GM12891 (cell line): ENCODE measurements at regions not wholly inside any gene's neighbourhood (a gene's known extent, or its start where the extent isn't known, plus 50 kb on each side); places are given as distances from the start of the nearest gene placed in this dataset.

Experiments used
- DNase-seq: peaks from one replicate; pipeline ENCODE4 v3.0.0; 2011; ENCODE audit warnings: low spot score; ENCODE audit not compliant: insufficient read length
- FAIRE-seq: peaks from 2 replicates; lab custom pipeline; 2011; peaks lifted over from hg19 to GRCh38; lab: Jason Lieb, UNC
- PAX5 ChIP-seq: IDR thresholded peaks from 2 replicates; pipeline ENCODE4 v1.6.1; 2011; ENCODE audit warnings: low read length, moderate library complexity, mild to moderate bottlenecking; ENCODE audit not compliant: insufficient read depth, severe bottlenecking
- POLR2A ChIP-seq: IDR thresholded peaks from 2 replicates; pipeline ENCODE4 v1.6.1; 2011; ENCODE audit warnings: low read depth, low read length, control low read depth
- POLR2AphosphoS5 ChIP-seq: IDR thresholded peaks from 2 replicates; pipeline ENCODE4 v1.6.1; 2011; ENCODE audit warnings: low read depth, low read length, control low read depth
- POU2F2 ChIP-seq: IDR thresholded peaks from 2 replicates; pipeline ENCODE4 v1.6.1; 2011; ENCODE audit warnings: low read depth, mild to moderate bottlenecking, control low read depth, low read length, moderate library complexity
- SPI1 ChIP-seq: IDR thresholded peaks from 2 replicates; pipeline ENCODE4 v1.6.1; 2011; ENCODE audit warnings: low read depth, low read length, control low read depth
- TAF1 ChIP-seq: IDR thresholded peaks from 2 replicates; pipeline ENCODE4 v1.6.1; 2011; ENCODE audit warnings: low read depth, low read length, control low read depth

DNA sequence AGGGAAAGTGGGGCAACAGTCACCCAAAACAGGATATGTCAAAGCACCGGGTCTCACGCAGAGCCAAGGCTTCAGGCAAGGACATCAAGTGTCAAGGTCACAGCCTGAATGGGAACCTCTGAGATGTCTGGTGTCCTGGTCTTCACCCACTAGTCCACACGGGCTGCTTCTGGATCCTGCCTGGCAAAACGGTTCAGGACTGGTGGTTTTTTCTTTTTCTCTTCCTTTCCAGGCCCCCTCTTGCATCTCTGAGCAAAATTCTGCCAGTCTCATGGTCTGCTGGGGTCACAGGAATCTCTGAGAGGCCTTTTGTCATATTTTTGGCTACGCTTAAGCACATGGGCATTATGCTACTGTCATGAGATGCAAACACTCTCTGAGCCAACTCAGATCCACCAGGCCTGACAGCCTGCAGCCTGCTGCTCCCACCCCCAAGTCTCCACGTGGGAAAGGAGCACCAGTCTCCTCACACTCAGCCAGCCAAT is 518.2 kb upstream of the ZEB2 start:
- FAIRE-seq (no peak), DNase-seq (no peak)
- TF ChIP-seq POLR2A (no peak), PAX5 (no peak), SPI1 (no peak), TAF1 (no peak), POLR2AphosphoS5 (no peak), POU2F2 (no peak)

DNA sequence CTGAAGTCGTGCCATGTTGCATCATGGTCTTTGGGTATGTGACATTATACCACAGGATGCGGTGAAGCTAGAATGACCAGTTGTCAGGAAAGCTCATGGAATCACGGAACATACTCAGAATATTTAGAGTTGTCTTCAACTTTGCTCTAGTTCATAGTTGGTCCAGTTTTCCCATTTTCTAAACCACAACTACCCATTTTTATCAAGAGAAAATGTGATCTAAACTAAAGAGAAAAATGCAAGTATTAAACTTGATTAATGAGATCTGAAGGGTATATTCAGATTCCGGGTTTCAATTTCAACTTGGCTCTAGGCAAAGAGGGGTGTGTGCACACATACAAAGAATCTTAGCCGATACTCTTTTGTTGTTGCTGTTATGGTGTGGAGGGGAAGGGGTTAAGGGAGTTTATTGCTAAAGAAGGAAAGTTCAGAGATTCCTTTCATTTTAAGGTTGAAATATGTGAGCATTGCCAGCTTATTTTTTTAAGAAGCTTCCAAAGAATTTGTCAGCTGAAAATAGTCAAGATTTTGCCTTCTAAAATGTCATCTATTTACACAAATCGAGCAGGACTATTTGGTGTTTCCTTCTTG is 516.6 kb upstream of the ZEB2 start:
- TF ChIP-seq PAX5 (no peak), POU2F2 (no peak), SPI1 (no peak), POLR2A (no peak), POLR2AphosphoS5 (no peak), TAF1 (no peak)
- FAIRE-seq: no peak
- DNase-seq: no peak

DNA sequence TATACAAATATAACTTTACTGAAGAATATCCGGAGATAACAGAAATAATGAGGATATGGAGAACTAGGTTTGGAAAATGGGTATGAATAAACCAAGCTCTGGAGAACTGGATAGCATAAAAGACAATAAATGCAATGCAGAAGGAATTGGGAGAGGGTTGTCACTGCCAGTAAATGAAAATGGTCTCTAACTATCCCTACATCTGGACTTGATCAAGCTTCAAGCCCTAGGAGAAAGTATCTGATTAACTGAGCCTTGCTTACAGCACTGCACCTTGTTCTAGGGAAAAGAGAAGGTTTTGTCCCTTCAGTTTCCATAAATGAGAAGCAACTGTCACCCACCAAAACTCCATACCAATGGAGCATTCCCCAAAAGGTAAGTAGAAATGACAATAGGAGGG is 514.6 kb upstream of the ZEB2 start:
- TF ChIP-seq POLR2A (no peak), TAF1 (no peak), SPI1 (no peak), PAX5 (no peak), POLR2AphosphoS5 (no peak), POU2F2 (no peak)
- DNase-seq: no peak
- FAIRE-seq: no peak

DNA sequence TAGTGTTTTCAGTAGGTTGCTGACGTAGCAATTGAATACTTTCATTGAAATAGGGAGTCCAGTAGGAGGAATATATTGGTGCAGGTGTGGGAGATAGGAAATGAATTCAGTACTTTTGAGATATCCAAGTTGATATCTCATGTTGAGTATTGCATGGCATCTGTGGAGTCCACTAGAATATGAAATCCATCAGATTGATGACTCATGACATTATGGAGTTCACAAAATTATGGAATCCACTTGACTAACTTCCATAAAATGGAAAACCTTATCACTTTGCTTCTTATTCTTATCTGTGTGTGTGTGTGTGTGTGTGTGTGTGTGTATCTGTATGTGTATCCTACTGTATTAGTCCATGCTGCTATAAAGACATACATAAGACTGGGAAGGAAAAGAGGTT is 513.5 kb upstream of the ZEB2 start:
- DNase-seq (no peak), FAIRE-seq (no peak)
- TF ChIP-seq POLR2A (no peak), SPI1 (no peak), POU2F2 (no peak), POLR2AphosphoS5 (no peak), PAX5 (no peak), TAF1 (no peak)

DNA sequence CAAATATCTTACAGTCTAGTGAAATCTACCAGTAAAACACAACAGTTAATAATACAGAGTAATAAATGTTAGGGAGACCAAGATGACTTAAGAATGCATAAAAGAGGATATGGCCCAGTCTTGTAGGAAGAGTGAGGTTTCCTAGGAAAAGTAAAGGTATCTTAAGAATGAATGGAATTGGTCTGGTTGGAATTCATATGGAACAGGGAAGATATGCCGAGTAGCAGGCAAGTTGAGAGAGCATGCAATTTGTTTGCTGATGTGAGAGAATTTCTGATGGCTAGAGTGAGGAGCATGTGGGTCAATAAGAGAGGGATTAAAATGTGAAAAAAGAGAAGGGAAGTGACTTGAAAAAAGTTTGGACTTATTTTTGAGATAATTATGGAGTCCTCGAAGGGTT is 512.9 kb upstream of the ZEB2 start:
- FAIRE-seq: no peak
- DNase-seq: no peak
- TF ChIP-seq POLR2A (no peak), TAF1 (no peak), SPI1 (no peak), POLR2AphosphoS5 (no peak), POU2F2 (no peak), PAX5 (no peak)

DNA sequence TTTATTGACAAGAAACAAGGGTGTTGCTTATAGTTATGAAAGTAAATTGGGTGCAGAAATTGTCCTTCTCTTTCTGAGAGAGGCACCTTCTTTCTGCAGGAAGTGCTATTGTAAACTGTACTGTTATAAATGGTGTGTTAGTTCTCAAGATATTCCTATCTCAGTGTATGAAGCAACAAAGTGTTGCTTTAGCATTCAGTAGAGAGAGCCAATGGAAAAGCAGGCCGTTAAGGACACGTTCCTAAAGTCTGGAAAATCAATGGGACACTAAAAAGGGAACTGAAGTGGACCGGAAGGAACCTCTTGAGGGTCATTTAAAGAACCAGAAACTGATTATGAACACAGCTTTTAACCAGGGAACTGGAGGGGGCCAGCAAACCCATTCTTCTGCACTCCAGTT is 510.0 kb upstream of the ZEB2 start:
- no peak for DNase-seq
- no peak for FAIRE-seq
- no peak for TF ChIP-seq POLR2AphosphoS5
- TF ChIP-seq TAF1: no peak

DNA sequence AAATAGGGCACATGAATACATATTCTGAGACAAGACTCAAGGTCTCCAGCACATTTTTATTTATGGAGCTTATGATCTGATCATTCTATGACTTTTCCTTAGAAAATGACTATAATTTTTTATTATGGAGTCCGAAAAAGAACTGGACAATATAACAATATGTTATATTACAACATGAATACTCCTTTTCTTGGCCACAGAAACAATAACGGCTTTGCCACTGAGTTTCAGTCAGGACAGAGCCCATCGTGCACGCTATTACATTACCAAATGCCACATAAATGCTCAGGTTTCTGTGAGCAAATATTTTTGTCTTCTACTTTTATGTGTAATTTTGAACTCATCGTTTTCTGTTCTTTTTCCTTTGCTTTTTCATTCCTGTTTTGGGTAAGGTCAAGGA is 509.2 kb upstream of the ZEB2 start:
- no peak for FAIRE-seq
- TF ChIP-seq TAF1 (no peak), SPI1 (no peak), PAX5 (no peak), POLR2A (no peak), POU2F2 (no peak), POLR2AphosphoS5 (no peak)
- DNase-seq: no peak

DNA sequence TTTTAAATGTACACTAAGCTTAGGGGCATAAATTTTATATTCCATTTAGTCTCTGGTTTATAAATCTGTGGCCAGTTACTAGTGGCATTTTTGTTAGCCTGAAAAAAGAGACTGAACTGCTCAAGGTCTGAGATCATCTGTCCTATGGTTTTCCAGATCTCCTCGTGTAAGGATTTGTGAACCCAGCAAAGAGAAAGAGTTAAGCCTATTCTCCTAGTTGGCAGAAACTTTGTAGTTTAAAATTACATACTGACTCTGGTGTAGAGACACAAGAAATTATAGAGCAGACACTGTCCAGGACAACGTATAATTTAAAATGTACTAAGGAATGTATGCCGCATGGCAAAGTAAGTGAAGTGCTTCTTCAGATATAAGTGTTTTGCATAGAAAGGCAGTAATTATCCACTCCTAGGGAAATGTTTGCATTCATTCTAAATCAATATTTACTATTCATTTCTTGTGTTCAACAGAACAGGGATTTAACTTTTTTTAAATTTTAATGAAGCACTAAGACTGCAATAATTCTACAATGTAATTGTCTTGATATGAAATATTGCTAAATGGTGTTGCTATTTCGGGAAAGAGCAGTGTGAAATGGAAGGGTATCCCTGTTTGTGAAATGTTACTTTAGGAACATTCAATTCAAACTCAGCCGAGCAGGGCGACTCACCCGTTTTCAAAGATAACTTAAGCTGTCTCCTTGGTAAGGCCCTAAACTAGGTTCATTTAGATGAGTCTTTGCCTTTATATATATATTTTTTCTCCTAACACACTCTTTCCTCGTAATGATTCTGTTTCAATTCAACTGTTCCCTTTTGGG is 508.4 kb upstream of the ZEB2 start:
- FAIRE-seq: no peak
- no peak for TF ChIP-seq POU2F2
- no peak for TF ChIP-seq PAX5
- no peak for TF ChIP-seq TAF1
- no peak for TF ChIP-seq POLR2A
- TF ChIP-seq POLR2AphosphoS5: no peak
- TF ChIP-seq SPI1: no peak
- no peak for DNase-seq

DNA sequence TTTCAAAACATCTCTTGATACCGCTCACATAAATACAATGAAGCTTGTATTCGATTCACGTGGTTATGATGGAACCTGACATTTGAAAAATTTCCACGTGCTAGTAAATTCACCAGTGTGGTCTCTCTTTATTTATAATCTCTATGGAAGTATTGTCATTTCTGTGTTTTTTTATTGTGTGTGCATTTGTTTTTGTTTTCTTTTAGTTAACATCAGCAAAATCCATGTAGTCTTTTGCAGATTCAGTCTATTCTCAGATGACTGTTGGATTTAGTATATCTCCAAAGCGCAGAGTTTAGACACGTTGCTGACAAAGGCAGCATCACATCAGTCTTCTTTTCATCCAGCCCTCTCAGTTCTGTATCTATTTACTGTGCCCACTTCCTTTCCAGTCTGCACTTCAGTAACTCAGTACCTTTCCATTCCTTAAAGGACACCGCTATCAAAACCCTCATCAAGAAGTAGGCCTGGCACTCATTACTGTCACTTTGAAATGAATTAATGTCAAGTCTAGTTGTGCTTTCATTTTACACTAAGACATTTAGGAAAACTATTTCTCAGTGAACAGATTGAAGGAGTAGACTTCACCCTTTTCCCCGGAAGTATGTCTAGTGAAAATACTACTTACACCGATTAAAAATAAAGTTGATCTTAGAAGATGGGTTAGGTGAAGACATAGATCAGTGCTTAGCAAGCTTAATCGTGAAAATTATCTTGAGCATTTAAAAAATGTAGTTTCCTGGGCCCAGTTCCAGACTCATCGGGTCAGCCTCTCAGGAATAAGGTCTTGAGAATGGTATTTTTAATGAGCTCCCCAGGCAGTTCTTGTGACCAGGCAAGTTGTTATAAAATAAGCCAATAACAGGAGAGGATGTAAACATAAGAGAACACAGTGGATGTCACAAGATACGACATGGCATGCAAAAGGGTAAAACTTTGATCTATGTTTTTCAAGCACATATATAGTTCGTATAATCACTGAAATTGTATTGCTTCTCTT is 506.8 kb upstream of the ZEB2 start:
- FAIRE-seq: no peak

More for the DNA sequence above, 506.8 kb upstream of the ZEB2 start:
- DNase-seq: no peak
- TF ChIP-seq POU2F2 (no peak), TAF1 (no peak), PAX5 (no peak), POLR2A (no peak), SPI1 (no peak), POLR2AphosphoS5 (no peak)
